Neural progenitor cell (in vitro differentiated cells): ENCODE measurements at regions not wholly inside any gene's neighbourhood (a gene's known extent, or its start where the extent isn't known, plus 50 kb on each side); places are given as distances from the start of the nearest gene placed in this dataset.

Experiments
- DNase-seq: peaks from one replicate; pipeline ENCODE4 v3.0.0-alpha.2; 2016; ENCODE audit warnings: low spot score
- H2AFZ ChIP-seq: fragments of 200-600 bp; sonication (generic); replicated peaks from 2 replicates; pipeline ENCODE4 v1.6.1; 2016; ENCODE audit warnings: antibody characterized with exemption
- H3F3A ChIP-seq: fragments of 200-600 bp; sonication (generic); 2 replicates; pipeline ENCODE4 v1.6.1; 2016; ENCODE audit warnings: antibody characterized with exemption, low read depth
- H3K27ac ChIP-seq: fragments of 200-600 bp; sonication (generic); 2 replicates; pipeline ENCODE4 v1.5.1; 2016; ENCODE audit warnings: mild to moderate bottlenecking
- H3K27me3 ChIP-seq: fragments of 200-600 bp; sonication (generic); 2 replicates; pipeline ENCODE4 v1.6.1; 2016; ENCODE audit warnings: mild to moderate bottlenecking, moderate library complexity
- H3K36me3 ChIP-seq: fragments of 200-600 bp; sonication (generic); 2 replicates; pipeline ENCODE4 v1.5.1; 2016
- H3K4me1 ChIP-seq: fragments of 200-600 bp; sonication (generic); 2 replicates; pipeline ENCODE4 v1.6.1; 2016; ENCODE audit warnings: mixed run types
- H3K4me2 ChIP-seq: fragments of 200-600 bp; sonication (generic); 2 replicates; pipeline ENCODE4 v1.6.1; 2016
- H3K4me3 ChIP-seq: fragments of 200-600 bp; sonication (generic); 2 replicates; pipeline ENCODE4 v1.5.1; 2016
- H3K79me2 ChIP-seq: fragments of 200-600 bp; sonication (generic); 2 replicates; pipeline ENCODE4 v1.6.1; 2016; ENCODE audit warnings: low read depth
- H3K9ac ChIP-seq: fragments of 200-600 bp; sonication (generic); 2 replicates; pipeline ENCODE4 v1.6.1; 2016
- H3K9me3 ChIP-seq: fragments of 200-600 bp; sonication (generic); 2 replicates; pipeline ENCODE4 v1.5.1; 2016; ENCODE audit warnings: low read depth
- H4K20me1 ChIP-seq: fragments of 200-600 bp; sonication (generic); 2 replicates; pipeline ENCODE4 v1.6.1; 2016; ENCODE audit warnings: low read depth
- H3K27ac Mint-ChIP-seq: 3 replicates; pipeline ENCODE4 v1.8.0; 2021; ENCODE audit warnings: mixed read lengths
- H3K27me3 Mint-ChIP-seq: 2 replicates; pipeline ENCODE4 v1.8.0; 2022; ENCODE audit warnings: low read depth, mild to moderate bottlenecking, inconsistent platforms, moderate library complexity, mixed read lengths; ENCODE audit not compliant: insufficient read depth
- H3K36me3 Mint-ChIP-seq: 3 replicates; pipeline ENCODE4 v1.8.0; 2021; ENCODE audit warnings: mixed read lengths
- H3K4me1 Mint-ChIP-seq: 3 replicates; pipeline ENCODE4 v1.8.0; 2021; ENCODE audit warnings: mixed read lengths
- H3K4me3 Mint-ChIP-seq: 3 replicates; pipeline ENCODE4 v1.8.0; 2021; ENCODE audit warnings: mild to moderate bottlenecking, moderate library complexity, mixed read lengths
- H3K9me3 Mint-ChIP-seq: 3 replicates; pipeline ENCODE4 v1.8.0; 2020; ENCODE audit warnings: mixed read lengths
- EZH2 ChIP-seq: fragments of 200-600 bp; sonication (generic); IDR thresholded peaks from 2 replicates; pipeline ENCODE4 v1.6.1; 2017; ENCODE audit warnings: antibody characterized with exemption, mild to moderate bottlenecking, moderate library complexity
- EZH2phosphoT487 ChIP-seq: fragments of 200-600 bp; sonication (generic); IDR thresholded peaks from 2 replicates; pipeline ENCODE4 v1.6.1; 2017; ENCODE audit warnings: antibody characterized with exemption
- TF ChIP-seq, protein P1 (sequence below): fragments of 200-600 bp; sonication (generic); IDR thresholded peaks from 2 replicates; pipeline ENCODE4 v1.5.1; 2017; ENCODE audit warnings: antibody characterized with exemption, mild to moderate bottlenecking

DNA sequence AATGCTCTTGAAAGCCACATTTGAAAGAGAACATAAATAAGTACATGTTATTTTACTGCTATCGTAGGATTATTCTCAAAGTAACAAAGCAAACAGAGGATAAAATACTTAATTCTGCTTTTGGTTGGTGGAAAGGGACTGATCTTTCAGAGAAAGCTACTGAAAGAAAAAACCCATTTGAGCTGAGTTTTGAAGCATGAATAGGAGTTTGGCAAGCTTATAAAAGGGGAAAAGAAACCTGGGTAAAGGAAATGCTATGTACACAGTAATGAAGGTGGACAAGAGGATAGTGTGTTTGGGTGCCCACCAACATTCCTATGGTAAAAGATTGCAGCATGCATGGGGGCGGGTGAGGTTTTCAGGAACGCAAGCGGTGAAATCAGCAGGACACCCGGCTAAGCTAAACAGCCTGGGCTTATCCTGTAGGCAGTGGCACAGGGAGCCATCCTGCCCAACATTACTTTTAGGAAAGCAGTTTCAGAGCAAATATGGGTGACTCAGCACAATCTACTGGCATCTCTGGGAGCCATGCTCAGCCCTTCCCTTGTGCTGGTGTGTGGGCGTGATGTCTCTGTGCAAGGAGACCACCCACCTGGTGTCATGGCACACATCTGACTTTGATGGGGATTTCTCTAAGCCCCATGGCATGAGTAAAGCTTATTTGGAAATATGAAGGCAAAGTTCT lies 673.9 kb upstream of the KLF4 start:
- DNase-seq, result peak; percentile 40
- Mint-ChIP-seq H3K4me3 (no peak overlapping the region), H3K27me3 (peaks cover 8% of the 10 kb centered on the region), H3K4me1 (peaks cover 29% of the 10 kb centered on the region), H3K36me3 (no peaks in the 10 kb centered on the region), H3K27ac (no peak overlapping the region), H3K9me3 (no peaks in the 10 kb centered on the region)
- TF ChIP-seq, protein P1, sequence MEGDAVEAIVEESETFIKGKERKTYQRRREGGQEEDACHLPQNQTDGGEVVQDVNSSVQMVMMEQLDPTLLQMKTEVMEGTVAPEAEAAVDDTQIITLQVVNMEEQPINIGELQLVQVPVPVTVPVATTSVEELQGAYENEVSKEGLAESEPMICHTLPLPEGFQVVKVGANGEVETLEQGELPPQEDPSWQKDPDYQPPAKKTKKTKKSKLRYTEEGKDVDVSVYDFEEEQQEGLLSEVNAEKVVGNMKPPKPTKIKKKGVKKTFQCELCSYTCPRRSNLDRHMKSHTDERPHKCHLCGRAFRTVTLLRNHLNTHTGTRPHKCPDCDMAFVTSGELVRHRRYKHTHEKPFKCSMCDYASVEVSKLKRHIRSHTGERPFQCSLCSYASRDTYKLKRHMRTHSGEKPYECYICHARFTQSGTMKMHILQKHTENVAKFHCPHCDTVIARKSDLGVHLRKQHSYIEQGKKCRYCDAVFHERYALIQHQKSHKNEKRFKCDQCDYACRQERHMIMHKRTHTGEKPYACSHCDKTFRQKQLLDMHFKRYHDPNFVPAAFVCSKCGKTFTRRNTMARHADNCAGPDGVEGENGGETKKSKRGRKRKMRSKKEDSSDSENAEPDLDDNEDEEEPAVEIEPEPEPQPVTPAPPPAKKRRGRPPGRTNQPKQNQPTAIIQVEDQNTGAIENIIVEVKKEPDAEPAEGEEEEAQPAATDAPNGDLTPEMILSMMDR, result no peak
- TF ChIP-seq EZH2, result no peak
- TF ChIP-seq EZH2phosphoT487, result no peak
- no peak overlapping the region for H2AFZ ChIP-seq
- no peak overlapping the region for H3K9ac ChIP-seq
- H3K27ac ChIP-seq, result no peak overlapping the region
- no peaks in the 10 kb centered on the region for H3K79me2 ChIP-seq
- H3K36me3 ChIP-seq, result no peaks in the 10 kb centered on the region
- H3K4me3 ChIP-seq, result no peak overlapping the region
- H3F3A ChIP-seq, result no peaks in the 10 kb centered on the region
- no peaks in the 10 kb centered on the region for H3K9me3 ChIP-seq
- H3K27me3 ChIP-seq, result no peaks in the 10 kb centered on the region
- peaks cover 6% of the 10 kb centered on the region for H3K4me1 ChIP-seq
- no peak overlapping the region for H3K4me2 ChIP-seq
- H4K20me1 ChIP-seq, result no peaks in the 10 kb centered on the region

DNA sequence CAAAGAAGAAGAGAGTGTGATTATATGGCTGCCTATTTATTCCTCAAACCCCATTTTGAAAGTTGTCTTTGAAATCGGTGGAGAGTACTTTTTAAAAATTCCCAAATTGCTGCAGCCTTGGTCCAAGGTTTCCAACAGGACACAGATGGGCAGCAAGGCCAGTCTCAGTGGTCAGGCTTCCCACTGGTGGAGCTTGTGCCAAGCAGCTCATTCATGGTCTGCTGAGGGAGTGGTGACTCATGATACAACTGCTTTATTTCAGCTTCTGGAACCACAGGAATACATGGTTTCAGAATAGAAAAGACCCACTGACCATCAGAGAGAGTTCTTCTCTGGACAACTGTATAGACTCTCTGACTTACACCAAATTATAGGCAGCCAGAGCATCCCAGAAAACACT lies 673.1 kb upstream of the KLF4 start:
- Histone ChIP-seq H2AFZ (no peak overlapping the region), H3F3A (no peaks in the 10 kb centered on the region), H3K36me3 (no peaks in the 10 kb centered on the region), H3K27ac (no peak overlapping the region), H3K9me3 (no peaks in the 10 kb centered on the region), H3K4me2 (no peak overlapping the region), H3K9ac (no peak overlapping the region), H3K4me1 (peaks cover 6% of the 10 kb centered on the region), H3K4me3 (no peak overlapping the region), H4K20me1 (no peaks in the 10 kb centered on the region), H3K79me2 (no peaks in the 10 kb centered on the region), H3K27me3 (no peaks in the 10 kb centered on the region)
- Mint-ChIP-seq H3K9me3 (no peaks in the 10 kb centered on the region), H3K4me1 (peaks cover 29% of the 10 kb centered on the region), H3K27ac (no peak overlapping the region), H3K27me3 (peaks cover 8% of the 10 kb centered on the region), H3K4me3 (no peak overlapping the region), H3K36me3 (no peaks in the 10 kb centered on the region)
- TF ChIP-seq EZH2phosphoT487 (no peak), EZH2 (no peak)
- TF ChIP-seq, protein P1, result no peak
- no peak for DNase-seq

DNA sequence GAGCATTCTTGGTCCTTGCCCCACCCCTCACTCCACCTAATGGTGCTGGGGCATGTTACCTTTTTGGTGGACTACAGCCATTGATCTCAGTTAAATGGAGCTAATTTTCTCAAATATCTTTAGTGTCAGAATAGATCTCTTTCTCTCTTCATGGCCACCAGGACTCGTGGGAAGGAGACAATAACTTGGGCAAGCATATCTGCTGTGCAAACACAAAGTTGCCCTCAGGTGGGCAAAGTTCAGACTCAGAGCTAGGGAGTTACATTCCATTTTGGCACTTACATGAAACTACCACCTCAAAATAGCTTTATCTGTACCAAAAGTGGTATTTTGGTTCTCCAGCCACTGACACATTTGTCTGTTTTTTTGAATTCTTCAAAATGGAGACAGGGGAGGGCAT lies 671.9 kb upstream of the KLF4 start:
- Mint-ChIP-seq H3K27ac (no peak overlapping the region), H3K4me3 (no peak overlapping the region), H3K27me3 (peaks cover 8% of the 10 kb centered on the region), H3K36me3 (no peaks in the 10 kb centered on the region), H3K9me3 (no peaks in the 10 kb centered on the region), H3K4me1 (peaks cover 26% of the 10 kb centered on the region)
- no peak overlapping the region for H3K9ac ChIP-seq
- H3K4me2 ChIP-seq, result no peak overlapping the region
- no peaks in the 10 kb centered on the region for H3K27me3 ChIP-seq
- H3K9me3 ChIP-seq, result no peaks in the 10 kb centered on the region
- H3K79me2 ChIP-seq, result no peaks in the 10 kb centered on the region
- TF ChIP-seq EZH2phosphoT487, result no peak
- TF ChIP-seq EZH2, result no peak
- TF ChIP-seq, protein P1, result no peak
- no peak overlapping the region for H2AFZ ChIP-seq
- no peaks in the 10 kb centered on the region for H4K20me1 ChIP-seq
- H3K4me1 ChIP-seq, result peaks cover 6% of the 10 kb centered on the region
- no peaks in the 10 kb centered on the region for H3F3A ChIP-seq
- H3K27ac ChIP-seq, result no peak overlapping the region
- H3K4me3 ChIP-seq, result no peak overlapping the region
- DNase-seq, result no peak
- H3K36me3 ChIP-seq, result no peaks in the 10 kb centered on the region
